ENCODE measurements at regions not wholly inside any gene's neighbourhood (a gene's known extent, or its start where the extent isn't known, plus 50 kb on each side); places are given as distances from the start of the nearest gene placed in this dataset.

- TF ChIP-seq CTCF (IDR thresholded peaks at IDR 0.05) (no peak), EZH2 (IDR thresholded peaks at IDR 0.05) (no peak), EZH2phosphoT487 (IDR thresholded peaks at IDR 0.05) (no peak)
These were observed 72.4 kb downstream of the MRM1 start for GRCh38 chr17:36673637-36674277.

Measured in neural progenitor cell (in vitro differentiated cells).